ENCODE measurements at regions not wholly inside any gene's neighbourhood (a gene's known extent, or its start where the extent isn't known, plus 50 kb on each side); places are given as distances from the start of the nearest gene placed in this dataset.
"Not testable (repeated sequence)": the region's sequence is repeated elsewhere in the genome, so short reads cannot be mapped to it uniquely, and the experiment has no call there.

DNA sequence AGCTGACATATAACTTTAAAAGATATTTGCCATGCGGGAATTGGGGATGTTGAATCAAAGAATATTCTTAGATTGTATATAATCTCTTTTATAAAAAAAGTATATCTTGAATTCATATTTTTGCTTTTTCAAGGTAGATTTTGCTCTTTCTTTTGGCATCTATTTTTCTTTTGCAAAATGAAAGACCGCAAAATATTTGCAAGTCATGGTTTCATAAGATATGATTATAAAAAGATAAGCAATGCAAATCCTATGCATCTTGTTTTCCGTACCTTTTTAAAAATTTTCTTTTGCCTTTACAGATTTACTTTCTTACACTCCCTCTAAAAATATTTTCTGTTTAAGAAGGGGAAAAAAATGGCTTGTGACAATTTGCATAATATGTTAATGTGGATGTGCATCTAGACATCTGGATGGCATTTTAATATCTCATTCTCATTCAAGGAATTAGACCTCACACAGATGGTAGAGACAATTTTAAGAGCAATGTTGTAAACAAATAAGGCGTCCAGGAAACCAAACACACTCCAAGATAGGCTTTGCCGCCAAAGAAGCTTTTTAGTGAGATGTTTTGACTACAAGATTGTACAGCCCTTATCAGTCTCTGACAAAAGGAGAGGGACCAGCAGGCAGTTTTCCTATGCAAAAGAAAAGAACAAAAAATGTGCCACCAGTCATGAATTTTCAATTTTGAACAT lies 371.1 kb downstream of the CHL1 start:
- DNase-seq (ENCODE audit: low read depth) = no peak
- no peak for TF ChIP-seq POLR2A (IDR thresholded peaks at IDR 0.05; ENCODE audit: extremely low read depth, insufficient read length)
- TF ChIP-seq MAX (IDR thresholded peaks at IDR 0.05; ENCODE audit: low read depth, low read length) = no peak
- TF ChIP-seq, protein P1, sequence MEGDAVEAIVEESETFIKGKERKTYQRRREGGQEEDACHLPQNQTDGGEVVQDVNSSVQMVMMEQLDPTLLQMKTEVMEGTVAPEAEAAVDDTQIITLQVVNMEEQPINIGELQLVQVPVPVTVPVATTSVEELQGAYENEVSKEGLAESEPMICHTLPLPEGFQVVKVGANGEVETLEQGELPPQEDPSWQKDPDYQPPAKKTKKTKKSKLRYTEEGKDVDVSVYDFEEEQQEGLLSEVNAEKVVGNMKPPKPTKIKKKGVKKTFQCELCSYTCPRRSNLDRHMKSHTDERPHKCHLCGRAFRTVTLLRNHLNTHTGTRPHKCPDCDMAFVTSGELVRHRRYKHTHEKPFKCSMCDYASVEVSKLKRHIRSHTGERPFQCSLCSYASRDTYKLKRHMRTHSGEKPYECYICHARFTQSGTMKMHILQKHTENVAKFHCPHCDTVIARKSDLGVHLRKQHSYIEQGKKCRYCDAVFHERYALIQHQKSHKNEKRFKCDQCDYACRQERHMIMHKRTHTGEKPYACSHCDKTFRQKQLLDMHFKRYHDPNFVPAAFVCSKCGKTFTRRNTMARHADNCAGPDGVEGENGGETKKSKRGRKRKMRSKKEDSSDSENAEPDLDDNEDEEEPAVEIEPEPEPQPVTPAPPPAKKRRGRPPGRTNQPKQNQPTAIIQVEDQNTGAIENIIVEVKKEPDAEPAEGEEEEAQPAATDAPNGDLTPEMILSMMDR (IDR thresholded peaks at IDR 0.05; ENCODE audit: low read depth, low read length) = no peak
- no peak for TF ChIP-seq MYC (IDR thresholded peaks at IDR 0.05; ENCODE audit: low read depth, low read length)
- H3K4me3 ChIP-seq (ENCODE audit: low read depth, low read length) = no peak overlapping the region

- DNase-seq (ENCODE audit: low read depth); H3K4me3 ChIP-seq (ENCODE audit: low read depth, low read length): not testable (repeated sequence)
Measured at GRCh38 chr3:579529-579928, 383.0 kb downstream of the CHL1 start.

- DNase-seq (ENCODE audit: low read depth); H3K4me3 ChIP-seq (ENCODE audit: low read depth, low read length): not testable (repeated sequence)
Measured at GRCh38 chr3:589066-589465, 392.5 kb downstream of the CHL1 start.

GRCh38 chr3:597304-597703 lies 400.7 kb downstream of the CHL1 start:
- DNase-seq (ENCODE audit: low read depth); H3K4me3 ChIP-seq (ENCODE audit: low read depth, low read length): not testable (repeated sequence)

GRCh38 chr3:597746-598145 lies 401.2 kb downstream of the CHL1 start:
- not testable (repeated sequence) for DNase-seq (ENCODE audit: low read depth); H3K4me3 ChIP-seq (ENCODE audit: low read depth, low read length)

DNA sequence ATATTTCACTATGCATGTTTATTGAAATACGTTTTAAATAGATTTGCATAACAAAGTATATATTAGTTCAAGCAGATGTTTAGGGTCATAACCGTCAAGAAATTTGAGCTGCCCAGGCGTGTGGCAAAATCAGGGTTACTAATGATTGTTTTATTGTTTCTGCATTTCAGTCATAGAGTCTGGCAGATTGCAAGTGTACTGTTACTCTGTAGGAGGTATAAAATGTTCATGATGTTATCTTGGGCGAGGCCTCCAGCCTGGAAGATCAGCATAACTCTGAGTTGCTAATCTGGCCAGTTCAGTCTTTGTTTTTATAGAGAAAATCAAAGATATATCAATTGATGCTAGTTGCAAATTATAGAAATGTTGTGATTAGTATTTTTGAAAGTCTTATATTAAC lies 410.9 kb downstream of the CHL1 start:
- not testable (repeated sequence) for DNase-seq (ENCODE audit: low read depth); H3K4me3 ChIP-seq (ENCODE audit: low read depth, low read length)

- H3K4me3 ChIP-seq (ENCODE audit: low read depth, low read length) = no peak overlapping the region
- no peak for DNase-seq (ENCODE audit: low read depth)
- TF ChIP-seq, protein P1 (IDR thresholded peaks at IDR 0.05; ENCODE audit: low read depth, low read length) = no peak
Measured at GRCh38 chr3:621714-622113, 425.2 kb downstream of the CHL1 start.

GRCh38 chr3:622314-622713 lies 425.8 kb downstream of the CHL1 start:
- no peak for DNase-seq (ENCODE audit: low read depth)
- TF ChIP-seq, protein P1 (IDR thresholded peaks at IDR 0.05; ENCODE audit: low read depth, low read length) = no peak
- TF ChIP-seq MYC (IDR thresholded peaks at IDR 0.05; ENCODE audit: low read depth, low read length) = no peak
- no peak for TF ChIP-seq MAX (IDR thresholded peaks at IDR 0.05; ENCODE audit: low read depth, low read length)
- TF ChIP-seq POLR2A (IDR thresholded peaks at IDR 0.05; ENCODE audit: extremely low read depth, insufficient read length) = no peak

GRCh38 chr3:623914-624545 lies 427.5 kb downstream of the CHL1 start:
- no peak overlapping the region for H3K4me3 ChIP-seq (ENCODE audit: low read depth, low read length)
- no peak for TF ChIP-seq MAX (IDR thresholded peaks at IDR 0.05; ENCODE audit: low read depth, low read length)
- no peak for TF ChIP-seq MYC (IDR thresholded peaks at IDR 0.05; ENCODE audit: low read depth, low read length)
- TF ChIP-seq POLR2A (IDR thresholded peaks at IDR 0.05; ENCODE audit: extremely low read depth, insufficient read length) = no peak
- TF ChIP-seq, protein P1 (IDR thresholded peaks at IDR 0.05; ENCODE audit: low read depth, low read length) = no peak
- DNase-seq (ENCODE audit: low read depth) = no peak

More at GRCh38 chr3:622314-622713, 425.8 kb downstream of the CHL1 start:
- no peak overlapping the region for H3K4me3 ChIP-seq (ENCODE audit: low read depth, low read length)
